ENCODE measurements at regions not wholly inside any gene's neighbourhood (a gene's known extent, or its start where the extent isn't known, plus 50 kb on each side); places are given as distances from the start of the nearest gene placed in this dataset.

- TF ChIP-seq CUX1 (IDR thresholded peaks at IDR 0.05; ENCODE audit: insufficient replicate concordance, low read depth, low read length) = no peak
- TF ChIP-seq PRDM15 (CRISPR knock-in tag; IDR thresholded peaks at IDR 0.05) = no peak
- no peak for TF ChIP-seq EZH2 (IDR thresholded peaks at IDR 0.05; ENCODE audit: borderline replicate concordance, control insufficient read depth, low read depth, low read length)
- TF ChIP-seq EGR1 (IDR thresholded peaks at IDR 0.05; ENCODE audit: borderline replicate concordance in 1 of 2, low read depth in 2 of 2, low read length in 2 of 2) = no peak
- no peak for TF ChIP-seq CTCF (IDR thresholded peaks at IDR 0.05 in 2 of 3, conservative IDR thresholded peaks at IDR 0.05 in 1 of 3; ENCODE audit: control insufficient read depth in 2 of 3, extremely low read depth in 1 of 3, insufficient read depth in 1 of 3, low read depth in 3 of 3, low read length in 3 of 3)
- TF ChIP-seq YY1 (IDR thresholded peaks at IDR 0.05; ENCODE audit: low read depth, low read length) = no peak
- no peak for TF ChIP-seq HSF1 (IDR thresholded peaks at IDR 0.05; ENCODE audit: low read depth, low read length)
Observed at GRCh38 chr12:127539226-127539858, 727.6 kb upstream of the TMEM132C start.
